ENCODE measurements at regions not wholly inside any gene's neighbourhood (a gene's known extent, or its start where the extent isn't known, plus 50 kb on each side); places are given as distances from the start of the nearest gene placed in this dataset.
"Not testable (repeated sequence)": the region's sequence is repeated elsewhere in the genome, so short reads cannot be mapped to it uniquely, and the experiment has no call there.

DNA sequence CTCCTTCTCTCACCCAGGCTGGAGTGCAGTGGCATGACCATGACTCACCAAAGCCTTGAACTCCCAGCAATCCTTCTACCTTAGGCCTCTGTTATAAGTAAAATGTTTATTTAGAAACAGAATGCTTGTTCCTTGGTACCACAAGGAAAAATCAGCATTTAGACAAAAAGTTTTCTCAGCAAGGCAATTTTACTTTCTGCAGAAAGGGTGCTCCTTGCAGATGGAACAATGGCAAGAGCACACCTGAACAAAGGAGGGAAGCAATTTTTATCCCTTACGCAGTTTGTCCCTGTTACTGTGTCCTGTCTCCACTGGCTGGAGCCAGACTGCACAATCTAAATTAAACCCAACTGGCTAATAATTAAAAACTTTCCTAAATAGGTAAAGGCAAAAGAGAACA, 146.4 kb upstream of the CDYL start:
- not testable (repeated sequence) for H3K79me2 ChIP-seq (ENCODE audit: low read length); H3K36me3 ChIP-seq (ENCODE audit: insufficient read depth, low read length); H4K20me1 ChIP-seq (ENCODE audit: insufficient read depth, low read depth, low read length); H3K4me3 ChIP-seq (ENCODE audit: low read length); H3K4me1 ChIP-seq (ENCODE audit: low read length); H3K9ac ChIP-seq (ENCODE audit: low read length); H3K9me3 ChIP-seq (ENCODE audit: low read length); DNase-seq; H3K27ac ChIP-seq (ENCODE audit: low read length); H3K9me2 ChIP-seq (replicated peaks; ENCODE audit: insufficient read depth, low read length); H3K27me3 ChIP-seq (ENCODE audit: low read length); H3K4me2 ChIP-seq (ENCODE audit: low read depth, low read length, poor library complexity, severe bottlenecking); H2AFZ ChIP-seq (ENCODE audit: low read length)

DNA sequence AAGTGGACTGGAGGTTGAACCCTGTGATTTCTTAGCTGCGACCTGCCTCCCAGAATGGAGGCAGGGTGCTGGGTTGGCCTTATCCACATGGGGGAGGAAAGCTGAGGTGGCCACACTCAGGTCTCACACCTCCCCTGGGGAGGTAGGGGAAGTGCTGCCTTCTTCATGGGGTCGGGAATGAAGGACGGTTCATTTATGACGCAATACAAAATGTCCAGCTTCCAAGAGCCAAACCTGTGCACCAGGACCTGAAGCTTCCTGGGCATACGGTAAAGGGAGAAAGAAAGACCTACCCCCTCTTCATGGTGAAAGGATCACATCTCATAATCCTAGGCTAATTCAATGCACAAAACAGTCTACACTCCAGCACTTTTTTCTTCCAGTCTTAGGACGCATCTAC, 150.6 kb upstream of the CDYL start:
- H3K27ac ChIP-seq (ENCODE audit: low read length): no peak overlapping the region
- no peaks in the 10 kb centered on the region for H4K20me1 ChIP-seq (ENCODE audit: insufficient read depth, low read depth, low read length)
- H3K79me2 ChIP-seq (ENCODE audit: low read length): no peaks in the 10 kb centered on the region
- no peak overlapping the region for H3K9ac ChIP-seq (ENCODE audit: low read length)
- no peak for DNase-seq
- H3K9me2 ChIP-seq (replicated peaks; ENCODE audit: insufficient read depth, low read length): no peaks in the 10 kb centered on the region
- H3K4me3 ChIP-seq (ENCODE audit: low read length): no peak overlapping the region
- H3K27me3 ChIP-seq (ENCODE audit: low read length): no peaks in the 10 kb centered on the region
- no peak overlapping the region for H2AFZ ChIP-seq (ENCODE audit: low read length)
- H3K36me3 ChIP-seq (ENCODE audit: insufficient read depth, low read length): no peaks in the 10 kb centered on the region
- no peaks in the 10 kb centered on the region for H3K9me3 ChIP-seq (ENCODE audit: low read length)
- no peak overlapping the region for H3K4me2 ChIP-seq (ENCODE audit: low read depth, low read length, poor library complexity, severe bottlenecking)
- no peaks in the 10 kb centered on the region for H3K4me1 ChIP-seq (ENCODE audit: low read length)

DNA sequence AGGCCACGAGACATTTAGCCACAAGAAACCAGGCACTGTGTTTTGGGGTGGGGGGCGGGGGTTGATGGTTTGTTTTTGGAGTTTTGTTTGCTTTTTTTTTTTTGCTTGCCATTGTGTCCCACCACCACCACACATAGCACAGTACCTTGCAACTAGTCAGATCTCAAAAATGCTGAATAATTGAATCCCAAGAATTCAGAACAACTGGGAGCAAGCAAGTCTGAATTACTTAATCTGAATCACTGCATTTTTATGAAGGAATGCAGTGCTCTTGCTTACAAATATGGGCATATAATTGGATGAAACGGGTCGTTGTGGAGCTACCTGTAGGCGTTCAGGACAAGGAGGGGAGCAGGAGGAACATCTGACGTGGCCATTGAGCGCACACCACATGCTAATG, 151.5 kb upstream of the CDYL start:
- Histone ChIP-seq H3K27me3 (ENCODE audit: low read length) (no peaks in the 10 kb centered on the region), H3K4me3 (ENCODE audit: low read length) (no peak overlapping the region), H4K20me1 (ENCODE audit: insufficient read depth, low read depth, low read length) (no peaks in the 10 kb centered on the region), H3K27ac (ENCODE audit: low read length) (no peak overlapping the region), H3K4me2 (ENCODE audit: low read depth, low read length, poor library complexity, severe bottlenecking) (no peak overlapping the region), H3K9me3 (ENCODE audit: low read length) (no peaks in the 10 kb centered on the region), H3K4me1 (ENCODE audit: low read length) (no peaks in the 10 kb centered on the region), H3K36me3 (ENCODE audit: insufficient read depth, low read length) (no peaks in the 10 kb centered on the region), H2AFZ (ENCODE audit: low read length) (no peak overlapping the region), H3K9ac (ENCODE audit: low read length) (no peak overlapping the region), H3K9me2 (replicated peaks; ENCODE audit: insufficient read depth, low read length) (no peaks in the 10 kb centered on the region), H3K79me2 (ENCODE audit: low read length) (no peaks in the 10 kb centered on the region)
- DNase-seq: no peak

DNA sequence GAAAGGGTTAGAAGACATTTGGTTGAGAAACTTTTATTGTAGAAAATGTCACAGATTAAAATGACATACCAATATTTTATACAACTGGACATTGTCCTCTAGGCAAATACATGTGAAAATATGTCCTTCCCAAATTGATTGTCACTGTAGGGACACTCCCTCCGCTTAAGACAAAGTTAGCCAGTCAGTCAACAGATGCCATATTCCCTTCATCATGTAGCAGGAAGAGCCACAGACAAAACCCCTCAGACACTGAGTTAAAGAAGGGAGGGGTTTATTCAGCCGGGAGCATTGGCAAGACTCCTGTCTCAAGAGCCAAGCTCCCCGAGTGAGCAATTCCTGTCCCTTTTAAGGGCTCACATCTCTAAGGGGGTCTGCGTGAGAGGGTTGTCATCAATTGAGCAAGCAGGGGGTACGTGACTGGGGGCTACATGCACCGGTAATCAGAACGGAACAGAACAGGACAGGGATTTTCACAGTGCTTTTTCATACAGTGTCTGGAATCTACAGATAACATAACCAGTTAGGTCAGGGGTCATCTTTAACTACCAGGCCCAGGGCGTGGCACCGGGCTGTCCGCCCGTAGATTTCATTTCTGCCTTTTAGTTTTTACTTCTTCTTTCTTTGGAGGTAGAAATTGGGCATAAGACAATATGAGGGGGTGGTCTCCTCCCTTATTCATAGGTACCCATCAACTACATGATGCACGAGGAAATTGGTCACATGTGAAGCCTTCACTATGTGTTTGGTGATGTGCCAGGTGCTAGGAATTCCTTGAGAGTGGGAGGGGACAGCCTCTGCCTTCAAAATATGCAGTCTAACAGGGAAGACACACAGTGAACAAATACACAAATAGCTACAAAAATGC, 155.7 kb upstream of the CDYL start:
- DNase-seq: no peak
- Histone ChIP-seq H3K4me2 (ENCODE audit: low read depth, low read length, poor library complexity, severe bottlenecking) (no peak overlapping the region), H3K4me3 (ENCODE audit: low read length) (no peak overlapping the region), H4K20me1 (ENCODE audit: insufficient read depth, low read depth, low read length) (no peaks in the 10 kb centered on the region), H3K4me1 (ENCODE audit: low read length) (no peaks in the 10 kb centered on the region), H3K36me3 (ENCODE audit: insufficient read depth, low read length) (no peaks in the 10 kb centered on the region), H3K79me2 (ENCODE audit: low read length) (no peaks in the 10 kb centered on the region), H3K9ac (ENCODE audit: low read length) (no peak overlapping the region), H3K9me3 (ENCODE audit: low read length) (no peaks in the 10 kb centered on the region), H2AFZ (ENCODE audit: low read length) (no peak overlapping the region), H3K27me3 (ENCODE audit: low read length) (no peaks in the 10 kb centered on the region), H3K27ac (ENCODE audit: low read length) (no peak overlapping the region), H3K9me2 (replicated peaks; ENCODE audit: insufficient read depth, low read length) (no peaks in the 10 kb centered on the region)

DNA sequence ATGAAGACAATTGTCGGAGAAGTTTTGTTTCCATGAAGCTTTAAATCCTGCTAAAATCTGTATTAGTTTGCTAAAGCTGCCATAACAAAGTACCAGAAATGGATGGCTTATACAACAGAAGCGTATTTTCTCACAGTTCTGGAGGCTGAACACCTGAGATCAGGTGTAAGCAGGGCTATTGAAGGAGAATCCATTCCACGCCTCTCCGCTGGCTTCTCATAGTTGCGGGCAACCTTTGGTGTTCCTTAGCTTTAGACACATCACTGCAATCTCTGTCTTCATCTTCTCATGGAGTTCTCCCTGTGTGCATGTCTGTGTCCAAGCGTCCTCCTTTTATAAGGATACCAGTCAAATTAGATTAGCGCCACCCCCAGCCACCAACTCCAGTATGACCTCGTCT, 159.9 kb upstream of the CDYL start:
- Histone ChIP-seq H3K9ac (ENCODE audit: low read length) (no peak overlapping the region), H3K79me2 (ENCODE audit: low read length) (no peaks in the 10 kb centered on the region), H3K4me2 (ENCODE audit: low read depth, low read length, poor library complexity, severe bottlenecking) (no peak overlapping the region), H3K9me2 (replicated peaks; ENCODE audit: insufficient read depth, low read length) (no peaks in the 10 kb centered on the region), H2AFZ (ENCODE audit: low read length) (no peak overlapping the region), H3K9me3 (ENCODE audit: low read length) (no peaks in the 10 kb centered on the region), H3K27me3 (ENCODE audit: low read length) (no peaks in the 10 kb centered on the region), H3K4me1 (ENCODE audit: low read length) (no peaks in the 10 kb centered on the region), H4K20me1 (ENCODE audit: insufficient read depth, low read depth, low read length) (no peaks in the 10 kb centered on the region), H3K27ac (ENCODE audit: low read length) (no peak overlapping the region), H3K36me3 (ENCODE audit: insufficient read depth, low read length) (no peaks in the 10 kb centered on the region), H3K4me3 (ENCODE audit: low read length) (no peak overlapping the region)
- DNase-seq: no peak

DNA sequence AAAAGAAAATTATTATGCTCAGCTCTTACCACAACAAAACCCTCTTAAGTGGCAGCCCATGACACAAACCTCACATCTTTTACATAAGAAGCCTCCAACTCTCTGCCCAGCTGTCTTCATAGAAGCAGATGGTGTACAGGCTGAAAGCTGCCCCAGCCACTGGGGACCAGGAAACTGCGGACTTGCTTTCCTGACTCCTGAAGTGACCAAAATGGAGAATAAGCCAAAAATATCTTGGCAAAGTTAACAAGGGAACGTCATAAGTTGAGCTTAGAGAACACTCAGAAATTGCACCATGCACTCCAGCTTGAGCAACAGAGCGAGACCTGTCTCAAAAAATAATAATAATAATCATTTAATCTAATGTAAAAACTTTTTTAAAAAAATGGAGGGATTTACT, 160.3 kb upstream of the CDYL start:
- DNase-seq: no peak
- H3K9me3 ChIP-seq (ENCODE audit: low read length): no peaks in the 10 kb centered on the region
- H2AFZ ChIP-seq (ENCODE audit: low read length): no peak overlapping the region
- no peaks in the 10 kb centered on the region for H3K4me1 ChIP-seq (ENCODE audit: low read length)
- H3K36me3 ChIP-seq (ENCODE audit: insufficient read depth, low read length): no peaks in the 10 kb centered on the region
- H3K4me2 ChIP-seq (ENCODE audit: low read depth, low read length, poor library complexity, severe bottlenecking): no peak overlapping the region
- H3K27ac ChIP-seq (ENCODE audit: low read length): no peak overlapping the region
- no peaks in the 10 kb centered on the region for H3K79me2 ChIP-seq (ENCODE audit: low read length)
- no peaks in the 10 kb centered on the region for H3K27me3 ChIP-seq (ENCODE audit: low read length)
- no peak overlapping the region for H3K4me3 ChIP-seq (ENCODE audit: low read length)
- H3K9me2 ChIP-seq (replicated peaks; ENCODE audit: insufficient read depth, low read length): no peaks in the 10 kb centered on the region
- H3K9ac ChIP-seq (ENCODE audit: low read length): no peak overlapping the region
- H4K20me1 ChIP-seq (ENCODE audit: insufficient read depth, low read depth, low read length): no peaks in the 10 kb centered on the region

DNA sequence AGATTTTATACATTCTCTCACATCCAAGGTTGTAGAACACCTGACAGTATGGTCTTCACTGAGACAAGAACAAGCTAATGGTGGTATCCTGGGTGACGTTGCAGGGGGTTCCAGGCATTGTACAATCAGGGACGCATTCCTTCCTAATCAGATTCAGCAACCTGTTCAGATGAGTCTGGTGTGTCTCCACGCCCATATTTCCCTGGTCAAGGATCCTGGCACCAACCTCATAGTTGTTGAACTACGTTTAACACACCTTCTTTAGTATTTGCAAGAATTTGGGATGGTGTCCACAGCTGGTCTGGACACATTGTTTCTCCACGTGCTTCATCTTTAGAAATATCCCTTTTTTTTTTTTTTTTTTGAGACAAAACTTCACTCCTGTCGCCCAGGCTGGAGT, 161.0 kb upstream of the CDYL start:
- Histone ChIP-seq H3K4me1 (ENCODE audit: low read length) (no peaks in the 10 kb centered on the region), H3K4me3 (ENCODE audit: low read length) (no peak overlapping the region), H3K27me3 (ENCODE audit: low read length) (no peaks in the 10 kb centered on the region), H3K79me2 (ENCODE audit: low read length) (no peaks in the 10 kb centered on the region), H3K4me2 (ENCODE audit: low read depth, low read length, poor library complexity, severe bottlenecking) (no peak overlapping the region), H3K9me2 (replicated peaks; ENCODE audit: insufficient read depth, low read length) (no peaks in the 10 kb centered on the region), H3K27ac (ENCODE audit: low read length) (no peak overlapping the region), H3K36me3 (ENCODE audit: insufficient read depth, low read length) (no peaks in the 10 kb centered on the region), H2AFZ (ENCODE audit: low read length) (no peak overlapping the region), H3K9ac (ENCODE audit: low read length) (no peak overlapping the region), H3K9me3 (ENCODE audit: low read length) (no peaks in the 10 kb centered on the region), H4K20me1 (ENCODE audit: insufficient read depth, low read depth, low read length) (no peaks in the 10 kb centered on the region)
- DNase-seq: no peak

DNA sequence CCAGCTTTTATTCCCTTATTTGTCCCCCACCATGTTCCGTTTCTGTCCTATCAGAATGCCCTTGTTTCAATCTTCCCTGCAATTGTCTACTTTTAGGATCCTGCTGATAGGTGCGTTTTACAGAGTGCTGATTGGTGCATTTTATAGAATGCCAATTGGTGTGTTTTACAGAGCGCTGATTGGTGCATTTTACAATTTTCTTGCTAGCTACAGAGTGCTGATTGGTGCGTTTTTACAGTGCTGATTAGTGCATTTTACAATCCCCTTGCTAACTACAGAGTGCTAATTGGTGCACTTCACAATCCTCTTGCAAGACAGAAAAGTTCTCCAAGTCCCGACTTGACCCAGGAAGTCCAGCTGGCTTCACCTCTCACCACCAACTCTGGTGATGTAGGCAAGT, 161.6 kb upstream of the CDYL start:
- H3K9ac ChIP-seq (ENCODE audit: low read length): no peak overlapping the region
- no peaks in the 10 kb centered on the region for H3K4me1 ChIP-seq (ENCODE audit: low read length)
- H3K4me3 ChIP-seq (ENCODE audit: low read length): no peak overlapping the region
- no peak overlapping the region for H3K4me2 ChIP-seq (ENCODE audit: low read depth, low read length, poor library complexity, severe bottlenecking)
- DNase-seq: no peak
- no peaks in the 10 kb centered on the region for H3K27me3 ChIP-seq (ENCODE audit: low read length)
- H2AFZ ChIP-seq (ENCODE audit: low read length): no peak overlapping the region
- H3K9me3 ChIP-seq (ENCODE audit: low read length): no peaks in the 10 kb centered on the region
- H3K36me3 ChIP-seq (ENCODE audit: insufficient read depth, low read length): no peaks in the 10 kb centered on the region
- no peaks in the 10 kb centered on the region for H4K20me1 ChIP-seq (ENCODE audit: insufficient read depth, low read depth, low read length)
- no peaks in the 10 kb centered on the region for H3K79me2 ChIP-seq (ENCODE audit: low read length)
- H3K27ac ChIP-seq (ENCODE audit: low read length): no peak overlapping the region
- H3K9me2 ChIP-seq (replicated peaks; ENCODE audit: insufficient read depth, low read length): no peaks in the 10 kb centered on the region
